H1 (cell line): ENCODE measurements at regions not wholly inside any gene's neighbourhood (a gene's known extent, or its start where the extent isn't known, plus 50 kb on each side); places are given as distances from the start of the nearest gene placed in this dataset.

Experiments
- ATF2 ChIP-seq: IDR thresholded peaks from 2 replicates; pipeline ENCODE4 v1.6.1; 2012; ENCODE audit warnings: low read length, inconsistent platforms
- CBX5 ChIP-seq: fragments of 300-800, 300-1000 bp; sonication (generic); IDR thresholded peaks from 2 replicates; pipeline ENCODE4 v1.7.1; 2016; ENCODE audit warnings: antibody characterized with exemption, low read length, low read depth
- E2F6 ChIP-seq: IDR thresholded peaks from 2 replicates; pipeline ENCODE4 v1.6.1; 2012; ENCODE audit warnings: inconsistent platforms
- KDM5A ChIP-seq: fragments of 200-600 bp; IDR thresholded peaks from 2 replicates; pipeline ENCODE4 v1.7.1; 2012; ENCODE audit warnings: mild to moderate bottlenecking, low read length, inconsistent platforms, mixed read lengths
- MAFK ChIP-seq: IDR thresholded peaks from 2 replicates; pipeline ENCODE4 v1.6.1; 2012; ENCODE audit warnings: low read depth, mild to moderate bottlenecking, improper control_type of control experiment, low read length
- POLR2AphosphoS5 ChIP-seq: IDR thresholded peaks from 2 replicates; pipeline ENCODE4 v1.6.1; 2011; ENCODE audit warnings: low read depth, low read length
- YY1 ChIP-seq: IDR thresholded peaks from 2 replicates; pipeline ENCODE4 v1.6.1; 2011; ENCODE audit warnings: low read depth, mild to moderate bottlenecking, low read length
- TF ChIP-seq, protein P1 (sequence below): fragments of 300-600 bp; sonication (generic); IDR thresholded peaks from 2 replicates; pipeline ENCODE4 v1.7.1; 2012; ENCODE audit warnings: low read length, moderate library complexity, mild to moderate bottlenecking, inconsistent platforms; ENCODE audit not compliant: insufficient replicate concordance

DNA sequence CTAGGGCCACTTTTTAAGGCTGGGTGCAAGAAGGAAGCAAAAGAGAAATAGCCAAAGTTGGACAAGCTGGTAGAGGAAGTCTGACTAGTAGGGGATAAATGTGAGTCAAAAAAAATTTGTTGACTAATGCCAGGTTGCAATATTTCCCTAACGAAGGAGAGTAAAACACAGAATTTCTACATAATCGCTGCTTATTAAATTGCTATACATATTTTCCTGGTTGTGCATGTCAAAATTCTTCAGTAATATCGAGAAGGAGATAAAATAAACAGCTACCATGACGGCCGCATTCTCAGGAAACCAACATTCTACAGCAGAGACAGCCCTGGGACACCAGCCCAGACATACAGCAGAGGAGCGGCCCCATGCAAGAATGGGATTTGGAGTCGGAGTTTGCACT, 148.3 kb downstream of the ESM1 start (continued):
- TF ChIP-seq, protein P1, sequence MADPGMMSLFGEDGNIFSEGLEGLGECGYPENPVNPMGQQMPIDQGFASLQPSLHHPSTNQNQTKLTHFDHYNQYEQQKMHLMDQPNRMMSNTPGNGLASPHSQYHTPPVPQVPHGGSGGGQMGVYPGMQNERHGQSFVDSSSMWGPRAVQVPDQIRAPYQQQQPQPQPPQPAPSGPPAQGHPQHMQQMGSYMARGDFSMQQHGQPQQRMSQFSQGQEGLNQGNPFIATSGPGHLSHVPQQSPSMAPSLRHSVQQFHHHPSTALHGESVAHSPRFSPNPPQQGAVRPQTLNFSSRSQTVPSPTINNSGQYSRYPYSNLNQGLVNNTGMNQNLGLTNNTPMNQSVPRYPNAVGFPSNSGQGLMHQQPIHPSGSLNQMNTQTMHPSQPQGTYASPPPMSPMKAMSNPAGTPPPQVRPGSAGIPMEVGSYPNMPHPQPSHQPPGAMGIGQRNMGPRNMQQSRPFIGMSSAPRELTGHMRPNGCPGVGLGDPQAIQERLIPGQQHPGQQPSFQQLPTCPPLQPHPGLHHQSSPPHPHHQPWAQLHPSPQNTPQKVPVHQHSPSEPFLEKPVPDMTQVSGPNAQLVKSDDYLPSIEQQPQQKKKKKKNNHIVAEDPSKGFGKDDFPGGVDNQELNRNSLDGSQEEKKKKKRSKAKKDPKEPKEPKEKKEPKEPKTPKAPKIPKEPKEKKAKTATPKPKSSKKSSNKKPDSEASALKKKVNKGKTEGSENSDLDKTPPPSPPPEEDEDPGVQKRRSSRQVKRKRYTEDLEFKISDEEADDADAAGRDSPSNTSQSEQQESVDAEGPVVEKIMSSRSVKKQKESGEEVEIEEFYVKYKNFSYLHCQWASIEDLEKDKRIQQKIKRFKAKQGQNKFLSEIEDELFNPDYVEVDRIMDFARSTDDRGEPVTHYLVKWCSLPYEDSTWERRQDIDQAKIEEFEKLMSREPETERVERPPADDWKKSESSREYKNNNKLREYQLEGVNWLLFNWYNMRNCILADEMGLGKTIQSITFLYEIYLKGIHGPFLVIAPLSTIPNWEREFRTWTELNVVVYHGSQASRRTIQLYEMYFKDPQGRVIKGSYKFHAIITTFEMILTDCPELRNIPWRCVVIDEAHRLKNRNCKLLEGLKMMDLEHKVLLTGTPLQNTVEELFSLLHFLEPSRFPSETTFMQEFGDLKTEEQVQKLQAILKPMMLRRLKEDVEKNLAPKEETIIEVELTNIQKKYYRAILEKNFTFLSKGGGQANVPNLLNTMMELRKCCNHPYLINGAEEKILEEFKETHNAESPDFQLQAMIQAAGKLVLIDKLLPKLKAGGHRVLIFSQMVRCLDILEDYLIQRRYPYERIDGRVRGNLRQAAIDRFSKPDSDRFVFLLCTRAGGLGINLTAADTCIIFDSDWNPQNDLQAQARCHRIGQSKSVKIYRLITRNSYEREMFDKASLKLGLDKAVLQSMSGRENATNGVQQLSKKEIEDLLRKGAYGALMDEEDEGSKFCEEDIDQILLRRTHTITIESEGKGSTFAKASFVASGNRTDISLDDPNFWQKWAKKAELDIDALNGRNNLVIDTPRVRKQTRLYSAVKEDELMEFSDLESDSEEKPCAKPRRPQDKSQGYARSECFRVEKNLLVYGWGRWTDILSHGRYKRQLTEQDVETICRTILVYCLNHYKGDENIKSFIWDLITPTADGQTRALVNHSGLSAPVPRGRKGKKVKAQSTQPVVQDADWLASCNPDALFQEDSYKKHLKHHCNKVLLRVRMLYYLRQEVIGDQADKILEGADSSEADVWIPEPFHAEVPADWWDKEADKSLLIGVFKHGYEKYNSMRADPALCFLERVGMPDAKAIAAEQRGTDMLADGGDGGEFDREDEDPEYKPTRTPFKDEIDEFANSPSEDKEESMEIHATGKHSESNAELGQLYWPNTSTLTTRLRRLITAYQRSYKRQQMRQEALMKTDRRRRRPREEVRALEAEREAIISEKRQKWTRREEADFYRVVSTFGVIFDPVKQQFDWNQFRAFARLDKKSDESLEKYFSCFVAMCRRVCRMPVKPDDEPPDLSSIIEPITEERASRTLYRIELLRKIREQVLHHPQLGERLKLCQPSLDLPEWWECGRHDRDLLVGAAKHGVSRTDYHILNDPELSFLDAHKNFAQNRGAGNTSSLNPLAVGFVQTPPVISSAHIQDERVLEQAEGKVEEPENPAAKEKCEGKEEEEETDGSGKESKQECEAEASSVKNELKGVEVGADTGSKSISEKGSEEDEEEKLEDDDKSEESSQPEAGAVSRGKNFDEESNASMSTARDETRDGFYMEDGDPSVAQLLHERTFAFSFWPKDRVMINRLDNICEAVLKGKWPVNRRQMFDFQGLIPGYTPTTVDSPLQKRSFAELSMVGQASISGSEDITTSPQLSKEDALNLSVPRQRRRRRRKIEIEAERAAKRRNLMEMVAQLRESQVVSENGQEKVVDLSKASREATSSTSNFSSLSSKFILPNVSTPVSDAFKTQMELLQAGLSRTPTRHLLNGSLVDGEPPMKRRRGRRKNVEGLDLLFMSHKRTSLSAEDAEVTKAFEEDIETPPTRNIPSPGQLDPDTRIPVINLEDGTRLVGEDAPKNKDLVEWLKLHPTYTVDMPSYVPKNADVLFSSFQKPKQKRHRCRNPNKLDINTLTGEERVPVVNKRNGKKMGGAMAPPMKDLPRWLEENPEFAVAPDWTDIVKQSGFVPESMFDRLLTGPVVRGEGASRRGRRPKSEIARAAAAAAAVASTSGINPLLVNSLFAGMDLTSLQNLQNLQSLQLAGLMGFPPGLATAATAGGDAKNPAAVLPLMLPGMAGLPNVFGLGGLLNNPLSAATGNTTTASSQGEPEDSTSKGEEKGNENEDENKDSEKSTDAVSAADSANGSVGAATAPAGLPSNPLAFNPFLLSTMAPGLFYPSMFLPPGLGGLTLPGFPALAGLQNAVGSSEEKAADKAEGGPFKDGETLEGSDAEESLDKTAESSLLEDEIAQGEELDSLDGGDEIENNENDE = no peak
- TF ChIP-seq ATF2 (no peak), MAFK (no peak), POLR2AphosphoS5 (no peak), E2F6 (no peak), YY1 (no peak), CBX5 (no peak), KDM5A (no peak)
